Right cardiac atrium (tissue), 5 donors: ENCODE measurements at regions not wholly inside any gene's neighbourhood (a gene's known extent, or its start where the extent isn't known, plus 50 kb on each side); places are given as distances from the start of the nearest gene placed in this dataset.

ENCODE experiments used
- ATAC-seq, 2 donors: fragments of 200-7000 bp; cut with Tn5 transposase; one replicate each; pipeline versions ENCODE4 v1.8.0 to v1.9.1; 2020; ENCODE audit warnings: moderate library complexity in 2 of 2, mild to moderate bottlenecking in 1 of 2
- DNase-seq, 3 donors: peaks; one replicate each; pipeline ENCODE4 v3.0.0-alpha.2; 2020
- H3K27ac ChIP-seq: one replicate; pipeline ENCODE4 v1.5.1; 2013; ENCODE audit warnings: mild to moderate bottlenecking, low read length, control low read depth, moderate library complexity
- H3K27me3 ChIP-seq: one replicate; pipeline ENCODE4 v1.6.1; 2013; ENCODE audit not compliant: control insufficient read depth, insufficient read depth
- H3K4me1 ChIP-seq: one replicate; pipeline ENCODE4 v1.6.1; 2013; ENCODE audit warnings: low read length; ENCODE audit not compliant: control insufficient read depth, insufficient read depth
- H3K4me3 ChIP-seq: one replicate; pipeline ENCODE4 v1.5.1; 2013; ENCODE audit warnings: low read length, control low read depth
- H3K9me3 ChIP-seq: one replicate; pipeline ENCODE4 v1.6.1; 2013; ENCODE audit warnings: low read length; ENCODE audit not compliant: control insufficient read depth
- WGBS: extraction: QIAGEN DNeasy Blood & Tissue Kit; methylation state at CpG from one replicate; pipeline ENCODE4 v1.1.7; 2013; 5-methylcytosine and 5-hydroxymethylcytosine counted together
- intact Hi-C, 4 donors: fragments of 100-400 bp; cut with DNase I; formaldehyde crosslinking; loops; one replicate each; pipeline versions ENCODE4 v1.11.0 to v1.14.0; 2022 to 2023
- donor health status: healthy with polysubstance abuse.
- donor health status: DM: no; HTN: yes; CAD: no.
- donor health status: DM: no; HTN: no; CAD: no.
- donor health status: DM: no; HTN: yes; CAD: no; lungs with severe emphysema.
- donor health status: DM: yes; HTN: yes; CAD: no.

GRCh38 chr6:134447883-134448387 is 130.0 kb upstream of the SGK1 start:
- no peaks in the 10 kb centered on the region for H3K4me1 ChIP-seq
- DNase-seq = no peak
- intact Hi-C loops = no loop called here
- WGBS = 64% methylated on average over 3 of the region's 3 CpGs
- no peaks in the 10 kb centered on the region for H3K9me3 ChIP-seq
- H3K4me3 ChIP-seq = no peak overlapping the region
- no peaks in the 10 kb centered on the region for H3K27me3 ChIP-seq
- ATAC-seq = no peak
- no peak overlapping the region for H3K27ac ChIP-seq

- DNase-seq = no peak
- intact Hi-C loops = no loop called here
- WGBS = 45% methylated on average over 3 of the region's 3 CpGs
Measured at GRCh38 chr6:134447423-134447822, 129.5 kb upstream of the SGK1 start.

GRCh38 chr6:134446896-134447295 is 129.0 kb upstream of the SGK1 start:
- DNase-seq (no peak), ATAC-seq (no peak)
- intact Hi-C loops = no loop called here
- H3K9me3 ChIP-seq = no peaks in the 10 kb centered on the region
- no peaks in the 10 kb centered on the region for H3K27me3 ChIP-seq
- no peak overlapping the region for H3K4me3 ChIP-seq
- H3K27ac ChIP-seq = no peak overlapping the region
- no peaks in the 10 kb centered on the region for H3K4me1 ChIP-seq
- 63% methylated on average over 3 of the region's 3 CpGs for WGBS

More at GRCh38 chr6:134447423-134447822, 129.5 kb upstream of the SGK1 start:
- H3K4me1 ChIP-seq = no peaks in the 10 kb centered on the region
- H3K9me3 ChIP-seq = no peaks in the 10 kb centered on the region
- H3K4me3 ChIP-seq = no peak overlapping the region
- no peaks in the 10 kb centered on the region for H3K27me3 ChIP-seq
- no peak for ATAC-seq
- H3K27ac ChIP-seq = no peak overlapping the region

- WGBS = 51% methylated on average over 6 of the region's 6 CpGs
- H3K27ac ChIP-seq = no peak overlapping the region
- ATAC-seq = no peak
- no peak overlapping the region for H3K4me3 ChIP-seq
- intact Hi-C loops = no loop called here
- DNase-seq = no peak
- H3K4me1 ChIP-seq = no peaks in the 10 kb centered on the region
- H3K9me3 ChIP-seq = no peaks in the 10 kb centered on the region
- no peaks in the 10 kb centered on the region for H3K27me3 ChIP-seq
Measured at GRCh38 chr6:134446218-134446848, 128.4 kb upstream of the SGK1 start.

GRCh38 chr6:134443009-134443408 is 125.1 kb upstream of the SGK1 start:
- 47% methylated on average over 4 of the region's 4 CpGs for WGBS
- intact Hi-C loops = no loop called here
- DNase-seq (no peak), ATAC-seq (no peak)
- Histone ChIP-seq H3K27ac (no peak overlapping the region), H3K4me1 (no peaks in the 10 kb centered on the region), H3K27me3 (no peaks in the 10 kb centered on the region), H3K9me3 (no peaks in the 10 kb centered on the region), H3K4me3 (no peak overlapping the region)

- H3K27ac ChIP-seq = no peak overlapping the region
- ATAC-seq (no peak), DNase-seq (no peak)
- no peaks in the 10 kb centered on the region for H3K27me3 ChIP-seq
- H3K4me3 ChIP-seq = no peak overlapping the region
- no peaks in the 10 kb centered on the region for H3K4me1 ChIP-seq
- H3K9me3 ChIP-seq = no peaks in the 10 kb centered on the region
- intact Hi-C loops = no loop called here
Measured at GRCh38 chr6:134442073-134442472, 124.2 kb upstream of the SGK1 start.

- no peak overlapping the region for H3K27ac ChIP-seq
- H3K9me3 ChIP-seq = no peaks in the 10 kb centered on the region
- no peaks in the 10 kb centered on the region for H3K4me1 ChIP-seq
- WGBS = 92% methylated on average over 5 of the region's 5 CpGs
- no peak overlapping the region for H3K4me3 ChIP-seq
- DNase-seq (no peak), ATAC-seq (no peak)
- intact Hi-C loops = no loop called here
- H3K27me3 ChIP-seq = no peaks in the 10 kb centered on the region
Measured at GRCh38 chr6:134438837-134439236, 120.9 kb upstream of the SGK1 start.

- Histone ChIP-seq H3K4me1 (no peaks in the 10 kb centered on the region), H3K4me3 (no peak overlapping the region), H3K27ac (no peak overlapping the region), H3K27me3 (no peaks in the 10 kb centered on the region), H3K9me3 (no peaks in the 10 kb centered on the region)
- ATAC-seq (peak; percentile 36 to 37), DNase-seq (peak in 1 of 3 donors; percentile 42)
- 58% methylated on average over 4 of the region's 4 CpGs for WGBS
- intact Hi-C loops = no loop called here
Measured at GRCh38 chr6:134437376-134437775, 119.5 kb upstream of the SGK1 start.

- Histone ChIP-seq H3K9me3 (no peaks in the 10 kb centered on the region), H3K4me3 (no peak overlapping the region), H3K27me3 (no peaks in the 10 kb centered on the region), H3K4me1 (no peaks in the 10 kb centered on the region), H3K27ac (no peak overlapping the region)
- whole genome bisulfite sequencing = 91% methylated on average over 1 of the region's 1 CpG
- DNase-seq (no peak), ATAC-seq (no peak)
- intact Hi-C loops = no loop called here
Measured at GRCh38 chr6:134436950-134437349, 119.0 kb upstream of the SGK1 start.

- 54% methylated on average over 9 of the region's 9 CpGs for WGBS
- peak; percentile 79 to 91 for ATAC-seq
Measured at GRCh38 chr6:134436281-134436815, 118.4 kb upstream of the SGK1 start.

GRCh38 chr6:134435814-134436280 is 117.9 kb upstream of the SGK1 start:
- Histone ChIP-seq H3K27me3 (no peaks in the 10 kb centered on the region), H3K4me3 (no peak overlapping the region), H3K4me1 (no peaks in the 10 kb centered on the region), H3K27ac (no peak overlapping the region), H3K9me3 (no peaks in the 10 kb centered on the region)
- DNase-seq = no peak
- intact Hi-C loops = no loop called here
- WGBS = 71% methylated on average over 3 of the region's 3 CpGs
- peak in 1 of 2 donors; percentile 29 for ATAC-seq

More at GRCh38 chr6:134436281-134436815, 118.4 kb upstream of the SGK1 start:
- H3K27ac ChIP-seq = no peak overlapping the region
- intact Hi-C loops = no loop called here
- no peaks in the 10 kb centered on the region for H3K27me3 ChIP-seq
- H3K9me3 ChIP-seq = no peaks in the 10 kb centered on the region
- no peak overlapping the region for H3K4me3 ChIP-seq
- no peaks in the 10 kb centered on the region for H3K4me1 ChIP-seq
- DNase-seq = peak in 1 of 3 donors; percentile 42
